ENCODE measurements at regions not wholly inside any gene's neighbourhood (a gene's known extent, or its start where the extent isn't known, plus 50 kb on each side); places are given as distances from the start of the nearest gene placed in this dataset.

GRCh38 chr13:99802416-99802815 lies 169.2 kb downstream of the ZIC5 start:
- TF ChIP-seq, protein P1, sequence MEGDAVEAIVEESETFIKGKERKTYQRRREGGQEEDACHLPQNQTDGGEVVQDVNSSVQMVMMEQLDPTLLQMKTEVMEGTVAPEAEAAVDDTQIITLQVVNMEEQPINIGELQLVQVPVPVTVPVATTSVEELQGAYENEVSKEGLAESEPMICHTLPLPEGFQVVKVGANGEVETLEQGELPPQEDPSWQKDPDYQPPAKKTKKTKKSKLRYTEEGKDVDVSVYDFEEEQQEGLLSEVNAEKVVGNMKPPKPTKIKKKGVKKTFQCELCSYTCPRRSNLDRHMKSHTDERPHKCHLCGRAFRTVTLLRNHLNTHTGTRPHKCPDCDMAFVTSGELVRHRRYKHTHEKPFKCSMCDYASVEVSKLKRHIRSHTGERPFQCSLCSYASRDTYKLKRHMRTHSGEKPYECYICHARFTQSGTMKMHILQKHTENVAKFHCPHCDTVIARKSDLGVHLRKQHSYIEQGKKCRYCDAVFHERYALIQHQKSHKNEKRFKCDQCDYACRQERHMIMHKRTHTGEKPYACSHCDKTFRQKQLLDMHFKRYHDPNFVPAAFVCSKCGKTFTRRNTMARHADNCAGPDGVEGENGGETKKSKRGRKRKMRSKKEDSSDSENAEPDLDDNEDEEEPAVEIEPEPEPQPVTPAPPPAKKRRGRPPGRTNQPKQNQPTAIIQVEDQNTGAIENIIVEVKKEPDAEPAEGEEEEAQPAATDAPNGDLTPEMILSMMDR (CRISPR knock-in tag; IDR thresholded peaks at IDR 0.05) = no peak
- TF ChIP-seq FOXK2 (IDR thresholded peaks at IDR 0.05) (no peak), FOXK1 (CRISPR knock-in tag; IDR thresholded peaks at IDR 0.05; ENCODE audit: borderline replicate concordance, low read depth) (no peak), MED13 (CRISPR knock-in tag; IDR thresholded peaks at IDR 0.05) (no peak), SMARCC2 (IDR thresholded peaks at IDR 0.05) (no peak), JARID2 (CRISPR knock-in tag; IDR thresholded peaks at IDR 0.05; ENCODE audit: insufficient replicate concordance) (no peak), POLR2A (IDR thresholded peaks at IDR 0.05; ENCODE audit: insufficient read depth in 1 of 2, low read depth in 2 of 2, low read length in 2 of 2) (no peak)
- TF ChIP-seq, protein P2, sequence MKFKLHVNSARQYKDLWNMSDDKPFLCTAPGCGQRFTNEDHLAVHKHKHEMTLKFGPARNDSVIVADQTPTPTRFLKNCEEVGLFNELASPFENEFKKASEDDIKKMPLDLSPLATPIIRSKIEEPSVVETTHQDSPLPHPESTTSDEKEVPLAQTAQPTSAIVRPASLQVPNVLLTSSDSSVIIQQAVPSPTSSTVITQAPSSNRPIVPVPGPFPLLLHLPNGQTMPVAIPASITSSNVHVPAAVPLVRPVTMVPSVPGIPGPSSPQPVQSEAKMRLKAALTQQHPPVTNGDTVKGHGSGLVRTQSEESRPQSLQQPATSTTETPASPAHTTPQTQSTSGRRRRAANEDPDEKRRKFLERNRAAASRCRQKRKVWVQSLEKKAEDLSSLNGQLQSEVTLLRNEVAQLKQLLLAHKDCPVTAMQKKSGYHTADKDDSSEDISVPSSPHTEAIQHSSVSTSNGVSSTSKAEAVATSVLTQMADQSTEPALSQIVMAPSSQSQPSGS (CRISPR knock-in tag; IDR thresholded peaks at IDR 0.05) = no peak
